Gastroesophageal sphincter (tissue), 4 donors: ENCODE measurements at regions not wholly inside any gene's neighbourhood (a gene's known extent, or its start where the extent isn't known, plus 50 kb on each side); places are given as distances from the start of the nearest gene placed in this dataset.

Experiments
- ATAC-seq: fragments of 150-250 bp; one replicate; pipeline ENCODE4 v1.9.1; 2016; ENCODE audit warnings: mild to moderate bottlenecking, moderate library complexity
- H3K27ac ChIP-seq, 4 donors: fragments of 200-600 bp; sonication (generic) in 3 of 4; 1 replicate in 3 of 4; 2 replicates in 1 of 4; pipeline ENCODE4 v1.5.1; 2016 to 2019
- H3K27me3 ChIP-seq: fragments of 200-600 bp; sonication (generic); one replicate; pipeline ENCODE4 v1.5.1; 2019
- H3K36me3 ChIP-seq, 2 donors: fragments of 200-600 bp; sonication (generic); one replicate each; pipeline ENCODE4 v1.5.1; 2019; ENCODE audit warnings: control low read depth in 1 of 2
- H3K4me1 ChIP-seq, 3 donors: fragments of 200-600 bp; sonication (generic); 1 replicate in 2 of 3; 2 replicates in 1 of 3; pipeline ENCODE4 v1.5.1; 2016 to 2019; ENCODE audit warnings: control low read depth in 2 of 3
- H3K4me3 ChIP-seq, 2 donors: fragments of 200-600 bp; sonication (generic); one replicate each; pipeline ENCODE4 v1.5.1; 2019; ENCODE audit warnings: mild to moderate bottlenecking in 1 of 2, moderate library complexity in 1 of 2
- H3K9me3 ChIP-seq, 3 donors: fragments of 200-600 bp; sonication (generic); one replicate each; pipeline ENCODE4 v1.5.1; 2017 to 2019; ENCODE audit warnings: control low read depth in 2 of 3
- CTCF ChIP-seq, 4 experiments: fragments of 200-600 bp in 2 of 4; fragments of 450-650 bp in 2 of 4; sonication (generic) in 1 of 4; IDR thresholded peaks; one replicate each; pipeline ENCODE4 v1.5.1; 2017 to 2019; ENCODE audit warnings: antibody characterized with exemption in 4 of 4, mild to moderate bottlenecking in 2 of 4, moderate library complexity in 2 of 4
- EP300 ChIP-seq: sonication (generic); formaldehyde crosslinking; IDR thresholded peaks from one replicate; pipeline ENCODE4 v1.6.1; 2017; ENCODE audit warnings: antibody characterized with exemption, mild to moderate bottlenecking
- POLR2A ChIP-seq, 2 donors: fragments of 450-650 bp; IDR thresholded peaks; one replicate each; pipeline ENCODE4 v1.6.1; 2017; ENCODE audit warnings: antibody characterized with exemption in 2 of 2, mild to moderate bottlenecking in 2 of 2, moderate library complexity in 1 of 2
- POLR2AphosphoS5 ChIP-seq: sonication (generic); formaldehyde crosslinking; IDR thresholded peaks from one replicate; pipeline ENCODE4 v1.6.1; 2017; ENCODE audit warnings: antibody characterized with exemption
- WGBS, 2 donors: methylation state at CpG; one replicate each; pipeline ENCODE4 v1.1.5; 2018; ENCODE audit warnings: low coverage in 1 of 2; 5-methylcytosine and 5-hydroxymethylcytosine counted together

- Histone ChIP-seq H3K27me3 (no peaks in the 10 kb centered on the region), H3K36me3 (no peaks in the 10 kb centered on the region), H3K27ac (no peak overlapping the region), H3K4me1 (peaks cover 0 to 50% (median 16%) of the 10 kb centered on the region in 3 donors), H3K9me3 (no peaks in the 10 kb centered on the region), H3K4me3 (no peak overlapping the region)
- ATAC-seq: no peak
- no peak for TF ChIP-seq EP300
- TF ChIP-seq POLR2AphosphoS5: no peak
- no peak for TF ChIP-seq CTCF (IDR thresholded peaks at IDR 0.05)
- no peak for TF ChIP-seq POLR2A (IDR thresholded peaks at IDR 0.05)
- 95% methylated on average over 7 of the region's 13 CpGs; no CpG with 5 or more reads in 1 of the 2 donors for WGBS, 2 donors
Measured at GRCh38 chr16:86035906-86036305, 136.9 kb downstream of the IRF8 start.

- no peak for ATAC-seq
- H3K4me1 ChIP-seq: peaks cover 0 to 34% (median 6%) of the 10 kb centered on the region in 3 donors
- WGBS, 2 donors: 26% methylated on average over 9 of the region's 23 CpGs; no CpG with 5 or more reads in 1 of the 2 donors
- H3K27ac ChIP-seq: no peak overlapping the region
- no peaks in the 10 kb centered on the region for H3K9me3 ChIP-seq
- no peak overlapping the region for H3K4me3 ChIP-seq
- no peaks in the 10 kb centered on the region for H3K36me3 ChIP-seq
- H3K27me3 ChIP-seq: no peaks in the 10 kb centered on the region
- no peak for TF ChIP-seq POLR2A (IDR thresholded peaks at IDR 0.05)
- no peak for TF ChIP-seq CTCF (IDR thresholded peaks at IDR 0.05)
- TF ChIP-seq EP300: no peak
- TF ChIP-seq POLR2AphosphoS5: no peak
Measured at GRCh38 chr16:86037999-86038925, 139.3 kb downstream of the IRF8 start.

- H3K27ac ChIP-seq: no peak overlapping the region
- whole genome bisulfite sequencing, 2 donors: 37 to 70% methylated on average over 2 of the region's 13 CpGs
- H3K4me1 ChIP-seq: peaks cover 0 to 27% (median 6%) of the 10 kb centered on the region in 3 donors
- H3K27me3 ChIP-seq: no peaks in the 10 kb centered on the region
- TF ChIP-seq POLR2AphosphoS5: no peak
- TF ChIP-seq POLR2A (IDR thresholded peaks at IDR 0.05): no peak
- no peak for TF ChIP-seq CTCF (IDR thresholded peaks at IDR 0.05)
- no peak for TF ChIP-seq EP300
- no peaks in the 10 kb centered on the region for H3K36me3 ChIP-seq
- no peak overlapping the region for H3K4me3 ChIP-seq
- no peaks in the 10 kb centered on the region for H3K9me3 ChIP-seq
- no peak for ATAC-seq
Measured at GRCh38 chr16:86038926-86039310, 140.0 kb downstream of the IRF8 start.

DNA sequence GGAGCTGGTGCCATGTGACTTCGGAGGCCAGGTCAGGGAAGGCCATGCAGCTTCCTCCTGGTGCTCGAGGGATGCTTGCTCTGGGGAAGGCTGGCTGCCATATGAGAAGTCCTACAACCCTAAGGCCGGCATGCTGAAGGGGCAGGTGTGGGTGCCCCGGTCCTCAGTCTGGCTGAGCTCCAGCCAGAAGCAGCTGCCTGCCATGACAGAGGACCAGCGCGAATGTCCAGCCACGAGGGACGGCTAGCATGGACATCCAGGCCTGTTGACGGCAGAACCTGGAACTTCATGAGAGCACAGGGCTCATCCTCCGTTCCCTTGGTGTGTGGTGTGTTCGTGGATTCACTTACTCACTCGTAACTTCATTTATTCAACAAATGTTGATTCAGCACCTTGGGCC is 140.6 kb downstream of the IRF8 start:
- Histone ChIP-seq H3K36me3 (no peaks in the 10 kb centered on the region), H3K4me3 (no peak overlapping the region), H3K4me1 (peaks cover 0 to 20% (median 6%) of the 10 kb centered on the region in 3 donors), H3K27ac (no peak overlapping the region), H3K27me3 (no peaks in the 10 kb centered on the region), H3K9me3 (no peaks in the 10 kb centered on the region)
- TF ChIP-seq POLR2AphosphoS5: no peak
- TF ChIP-seq POLR2A (IDR thresholded peaks at IDR 0.05): no peak
- no peak for TF ChIP-seq EP300
- no peak for TF ChIP-seq CTCF (IDR thresholded peaks at IDR 0.05)
- ATAC-seq: no peak
- WGBS, 2 donors: 83% methylated on average over 6 of the region's 12 CpGs; no CpG with 5 or more reads in 1 of the 2 donors

DNA sequence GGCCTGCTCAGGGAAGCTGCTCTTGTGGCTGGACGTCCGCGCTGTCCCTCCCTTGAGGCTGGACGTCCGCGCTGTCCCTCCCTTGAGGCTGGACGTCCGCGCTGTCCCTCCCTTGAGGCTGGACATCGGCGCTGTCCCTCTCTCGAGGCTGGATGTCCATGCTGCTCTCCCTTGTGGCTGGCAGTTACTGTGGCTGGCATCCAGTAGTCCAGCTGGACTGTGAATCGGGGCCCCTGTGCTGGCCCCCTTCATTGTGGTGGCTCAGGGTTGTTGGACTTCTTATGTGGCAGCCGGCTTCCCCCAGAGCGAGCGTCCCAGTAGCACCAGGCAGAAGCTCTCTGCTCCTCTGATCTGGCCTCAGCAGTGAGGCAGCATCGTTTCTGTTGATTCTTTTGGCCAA is 141.5 kb downstream of the IRF8 start:
- H3K27me3 ChIP-seq: no peaks in the 10 kb centered on the region
- no peak for ATAC-seq
- WGBS, 2 donors: 17 to 70% methylated on average over 1 to 2 of the region's 17 CpGs
- H3K4me1 ChIP-seq: peaks cover 0 to 19% (median 6%) of the 10 kb centered on the region in 3 donors
- H3K4me3 ChIP-seq: no peak overlapping the region
- H3K9me3 ChIP-seq: no peaks in the 10 kb centered on the region
- no peaks in the 10 kb centered on the region for H3K36me3 ChIP-seq
- no peak overlapping the region for H3K27ac ChIP-seq
- TF ChIP-seq POLR2A (IDR thresholded peaks at IDR 0.05) (no peak), POLR2AphosphoS5 (no peak), CTCF (IDR thresholded peaks at IDR 0.05) (no peak), EP300 (no peak)
